HepG2 (cell line): ENCODE measurements at regions not wholly inside any gene's neighbourhood (a gene's known extent, or its start where the extent isn't known, plus 50 kb on each side); places are given as distances from the start of the nearest gene placed in this dataset.

Source experiments
- ATF6 ChIP-seq: sonication (generic); formaldehyde crosslinking; conservative IDR thresholded peaks from 2 replicates; pipeline ENCODE4 v1.4.0; 2020; ENCODE audit warnings: missing genetic modification reagents
- CTCF ChIP-seq: sonication (generic); formaldehyde crosslinking; IDR thresholded peaks from 2 replicates; pipeline ENCODE4 v1.5.0; 2020; ENCODE audit warnings: mild to moderate bottlenecking, missing genetic modification reagents, moderate library complexity
- IRF1 ChIP-seq: sonication (generic); formaldehyde crosslinking; IDR thresholded peaks from 2 replicates; pipeline ENCODE4 v1.4.0; 2020; ENCODE audit warnings: low read depth, mild to moderate bottlenecking, missing genetic modification reagents
- MAX ChIP-seq: IDR thresholded peaks from 2 replicates; pipeline ENCODE4 v1.6.1; 2012; ENCODE audit warnings: inconsistent platforms
- MEIS1 ChIP-seq: sonication (generic); formaldehyde crosslinking; IDR thresholded peaks from 2 replicates; pipeline ENCODE4 v1.9.0; 2021; ENCODE audit warnings: mild to moderate bottlenecking, missing genetic modification reagents, moderate library complexity, borderline replicate concordance
- SIN3A ChIP-seq: IDR thresholded peaks from 2 replicates; pipeline ENCODE4 v1.6.1; 2011; ENCODE audit warnings: low read depth, mild to moderate bottlenecking, control low read depth, low read length, borderline replicate concordance
- TBP ChIP-seq: sonication (generic); formaldehyde crosslinking; IDR thresholded peaks from 2 replicates; pipeline ENCODE4 v1.5.0; 2020; ENCODE audit warnings: missing genetic modification reagents
- ZNF230 ChIP-seq: sonication (generic); formaldehyde crosslinking; IDR thresholded peaks from 2 replicates; pipeline ENCODE4 v1.4.0; 2020; ENCODE audit warnings: mild to moderate bottlenecking, missing genetic modification reagents
- ZNF431 ChIP-seq: sonication (generic); formaldehyde crosslinking; IDR thresholded peaks from 2 replicates; pipeline ENCODE4 v1.9.0; 2022; ENCODE audit warnings: missing genetic modification reagents, low read depth, mild to moderate bottlenecking, borderline replicate concordance
- ZNF446 ChIP-seq: sonication (generic); formaldehyde crosslinking; IDR thresholded peaks from 2 replicates; pipeline ENCODE4 v1.5.0; 2020; ENCODE audit warnings: mild to moderate bottlenecking, missing genetic modification reagents
- ZNF792 ChIP-seq: IDR thresholded peaks from 2 replicates; pipeline ENCODE4 v1.6.1; 2016

- TF ChIP-seq MAX: no peak
- TF ChIP-seq TBP (CRISPR knock-in tag): no peak
- no peak for TF ChIP-seq ZNF792
- TF ChIP-seq MEIS1 (CRISPR knock-in tag): no peak
- TF ChIP-seq CTCF (CRISPR knock-in tag): no peak
- no peak for TF ChIP-seq ZNF446 (CRISPR knock-in tag)
- TF ChIP-seq SIN3A: no peak
- no peak for TF ChIP-seq ZNF431 (CRISPR knock-in tag)
- no peak for TF ChIP-seq ZNF230 (CRISPR knock-in tag)
- no peak for TF ChIP-seq IRF1 (CRISPR knock-in tag)
- TF ChIP-seq ATF6 (CRISPR knock-in tag): no peak
Observed at GRCh38 chr6:44701038-44701636, 313.6 kb downstream of the CDC5L start.
